SK-N-SH (cell line): ENCODE measurements at regions not wholly inside any gene's neighbourhood (a gene's known extent, or its start where the extent isn't known, plus 50 kb on each side); places are given as distances from the start of the nearest gene placed in this dataset.

Experiments
- CTCF ChIA-PET: fragments of 300-600, 350-600 bp; formaldehyde crosslinking; extraction: SDS; loops from one replicate; lab custom pipeline; 2021; lab: Yijun Ruan, JAX
- POLR2A ChIA-PET: fragments of 350-600 bp; sonication (Branson Sonifier 250); formaldehyde crosslinking; extraction: SDS; loops from one replicate; lab custom pipeline; 2020; ENCODE audit warnings: antibody characterized with exemption, inconsistent platforms; lab: Yijun Ruan, JAX
- DNase-seq: peaks from one replicate; pipeline ENCODE4 v3.0.0; 2012
- H2AFZ ChIP-seq: fragments of 200-600 bp; sonication (generic); 2 replicates; pipeline ENCODE4 v1.8.1; 2016; ENCODE audit warnings: antibody characterized with exemption, mild to moderate bottlenecking, low read depth
- H3F3A ChIP-seq: fragments of 200-600 bp; sonication (generic); replicated peaks from 2 replicates; pipeline ENCODE3; 2016; ENCODE audit warnings: antibody characterized with exemption, mild to moderate bottlenecking; ENCODE audit not compliant: insufficient read depth
- H3K27ac ChIP-seq, 2 experiments: fragments of 200-500 bp in 1 of 2; fragments of 200-600 bp in 1 of 2; sonication (Bioruptor generic) in 1 of 2; sonication (generic), shearing (Covaris generic) in 1 of 2; 2 replicates each; pipeline versions ENCODE4 v1.5.1 to v1.6.1; 2014 to 2016; ENCODE audit warnings: low read depth in 2 of 2, inconsistent platforms in 1 of 2, low read length in 1 of 2, mild to moderate bottlenecking in 1 of 2, mixed read lengths in 1 of 2
- H3K27me3 ChIP-seq: fragments of 200-600 bp; sonication (generic), shearing (Covaris generic); 2 replicates; pipeline ENCODE4 v1.6.1; 2016; ENCODE audit warnings: mixed run types; ENCODE audit not compliant: insufficient read depth
- H3K36me3 ChIP-seq, 2 experiments: fragments of 200-500 bp in 1 of 2; fragments of 200-600 bp in 1 of 2; sonication (Bioruptor generic) in 1 of 2; sonication (generic) in 1 of 2; replicated peaks in 1 of 2; 2 replicates each; pipeline versions ENCODE3 to v1.5.1; 2014 to 2016; ENCODE audit warnings: low read length in 1 of 2, mild to moderate bottlenecking in 1 of 2; ENCODE audit not compliant: insufficient read depth in 2 of 2, control insufficient read depth in 1 of 2
- H3K4me1 ChIP-seq, 2 experiments: fragments of 200-500 bp in 1 of 2; fragments of 200-600 bp in 1 of 2; sonication (Bioruptor generic) in 1 of 2; sonication (generic), shearing (Covaris generic) in 1 of 2; 2 replicates each; pipeline versions ENCODE4 v1.5.1 to v1.6.1; 2014 to 2016; ENCODE audit warnings: low read depth in 1 of 2, low read length in 1 of 2, mixed run types in 1 of 2; ENCODE audit not compliant: insufficient read depth in 2 of 2, control insufficient read depth in 1 of 2
- H3K4me2 ChIP-seq: fragments of 200-600 bp; sonication (generic), shearing (Covaris generic); 2 replicates; pipeline ENCODE4 v1.6.1; 2017; ENCODE audit warnings: mixed run types
- H3K4me3 ChIP-seq, 2 experiments: fragments of 200-500 bp in 1 of 2; fragments of 200-600 bp in 1 of 2; sonication (Bioruptor generic) in 1 of 2; sonication (generic), shearing (Covaris generic) in 1 of 2; 2 replicates each; pipeline versions ENCODE4 v1.5.1 to v1.8.1; 2014 to 2016; ENCODE audit warnings: low read depth in 2 of 2, inconsistent platforms in 1 of 2, low read length in 1 of 2, mild to moderate bottlenecking in 1 of 2, mixed read lengths in 1 of 2, moderate library complexity in 1 of 2
- H3K79me2 ChIP-seq: fragments of 200-600 bp; sonication (generic); 2 replicates; pipeline ENCODE4 v1.8.1; 2017; ENCODE audit warnings: mild to moderate bottlenecking; ENCODE audit not compliant: insufficient read depth
- H3K9ac ChIP-seq: fragments of 200-600 bp; sonication (generic); 2 replicates; pipeline ENCODE4 v1.6.1; 2017; ENCODE audit warnings: mixed run types
- H3K9me2 ChIP-seq: fragments of 200-600 bp; sonication (generic); 2 replicates; pipeline ENCODE4 v1.6.1; 2017; ENCODE audit warnings: mixed run types
- H3K9me3 ChIP-seq: fragments of 200-600 bp; sonication (generic); 2 replicates; pipeline ENCODE4 v1.6.1; 2017; ENCODE audit warnings: mixed run types, mild to moderate bottlenecking, moderate library complexity
- H4K20me1 ChIP-seq: fragments of 200-600 bp; sonication (generic); 2 replicates; pipeline ENCODE4 v1.6.1; 2017; ENCODE audit warnings: mild to moderate bottlenecking, mixed run types; ENCODE audit not compliant: insufficient read depth
- CHD2 ChIP-seq: fragments of 150-350 bp; IDR thresholded peaks from 2 replicates; pipeline ENCODE4 v1.6.1; 2018; ENCODE audit warnings: low read length; ENCODE audit not compliant: partially characterized antibody
- ELF1 ChIP-seq: IDR thresholded peaks from 2 replicates; pipeline ENCODE4 v1.4.0; 2012
- FOSL2 ChIP-seq: IDR thresholded peaks from 2 replicates; pipeline ENCODE4 v1.4.0; 2012; ENCODE audit warnings: low read depth, mild to moderate bottlenecking, moderate library complexity, borderline replicate concordance
- FOXJ3 ChIP-seq: sonication (generic); formaldehyde crosslinking; IDR thresholded peaks from 2 replicates; pipeline ENCODE4 v1.5.1; 2020; ENCODE audit warnings: mild to moderate bottlenecking, missing genetic modification reagents
- MEF2A ChIP-seq: IDR thresholded peaks from 2 replicates; pipeline ENCODE4 v1.4.0; 2012; ENCODE audit warnings: low read depth, borderline replicate concordance
- NFIC ChIP-seq: IDR thresholded peaks from 2 replicates; pipeline ENCODE4 v1.4.0; 2012; ENCODE audit warnings: borderline replicate concordance
- RAD21 ChIP-seq: IDR thresholded peaks from 2 replicates; pipeline ENCODE4 v1.6.1; 2012; ENCODE audit warnings: mild to moderate bottlenecking, low read length
- RFX5 ChIP-seq: IDR thresholded peaks from 2 replicates; pipeline ENCODE4 v1.6.1; 2012; ENCODE audit warnings: mild to moderate bottlenecking, improper control_type of control experiment, low read length
- RXRA ChIP-seq: IDR thresholded peaks from 2 replicates; pipeline ENCODE4 v1.4.0; 2012; ENCODE audit warnings: low read depth, mild to moderate bottlenecking, borderline replicate concordance
- TAF1 ChIP-seq: IDR thresholded peaks from 2 replicates; pipeline ENCODE4 v1.6.1; 2012; ENCODE audit warnings: low read depth, mild to moderate bottlenecking, low read length, moderate library complexity, borderline replicate concordance
- TCF12 ChIP-seq: IDR thresholded peaks from 2 replicates; pipeline ENCODE4 v1.4.0; 2012
- TEAD4 ChIP-seq: IDR thresholded peaks from 2 replicates; pipeline ENCODE4 v1.4.0; 2012; ENCODE audit warnings: mild to moderate bottlenecking, borderline replicate concordance; ENCODE audit not compliant: insufficient read depth
- YY1 ChIP-seq: IDR thresholded peaks from 2 replicates; pipeline ENCODE4 v1.4.0; 2012; ENCODE audit warnings: low read depth, mild to moderate bottlenecking
- WGBS: methylation state at CpG from one replicate; pipeline ENCODE4 v1.1.6; 2017; ENCODE audit warnings: low lambda C conversion rate; 5-methylcytosine and 5-hydroxymethylcytosine counted together
- TF ChIP-seq, protein P1 (sequence below): fragments of 150-350 bp; IDR thresholded peaks from 2 replicates; pipeline ENCODE4 v1.6.1; 2016; ENCODE audit warnings: mild to moderate bottlenecking, low read depth, low read length
- TF ChIP-seq, protein P2 (sequence below): IDR thresholded peaks from 2 replicates; pipeline ENCODE4; 2012
- TF ChIP-seq, protein P3 (sequence below): fragments of 150-350 bp; IDR thresholded peaks from 2 replicates; pipeline ENCODE4 v1.6.1; 2017; ENCODE audit warnings: antibody characterized with exemption, low read length, low read depth, borderline replicate concordance

DNA sequence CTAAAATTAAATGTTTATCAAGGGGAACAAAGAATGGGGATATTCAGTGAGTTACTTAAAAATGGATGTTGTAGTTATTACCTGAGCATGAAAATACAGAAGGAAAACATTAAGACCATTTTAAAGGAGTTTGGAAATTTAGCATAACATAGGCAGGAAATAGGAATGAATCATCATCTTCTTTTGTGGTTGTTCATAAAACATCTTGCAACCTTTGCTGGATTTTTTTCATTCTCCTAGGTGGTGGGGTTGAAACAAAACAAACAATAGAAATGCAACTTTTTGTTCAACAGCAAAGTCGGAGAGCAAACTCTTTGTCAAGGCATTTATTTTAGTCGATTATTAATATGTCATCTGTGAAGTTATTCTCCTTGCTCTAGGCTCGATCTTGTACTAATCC lies 275.1 kb downstream of the IPO8 start:
- no peak overlapping the region for H3K4me3 ChIP-seq
- ChIA-PET POLR2A (no interaction called here), CTCF (no interaction called here)
- H3K4me2 ChIP-seq: no peak overlapping the region
- H3K79me2 ChIP-seq: no peaks in the 10 kb centered on the region
- no peak overlapping the region for H3K27ac ChIP-seq
- no peak overlapping the region for H3K9ac ChIP-seq
- H3K4me1 ChIP-seq: no peaks in the 10 kb centered on the region
- H3K27me3 ChIP-seq: no peaks in the 10 kb centered on the region
- H2AFZ ChIP-seq: no peak overlapping the region
- no peaks in the 10 kb centered on the region for H3F3A ChIP-seq
- TF ChIP-seq YY1: no peak
- no peak for TF ChIP-seq TCF12
- TF ChIP-seq, protein P1, sequence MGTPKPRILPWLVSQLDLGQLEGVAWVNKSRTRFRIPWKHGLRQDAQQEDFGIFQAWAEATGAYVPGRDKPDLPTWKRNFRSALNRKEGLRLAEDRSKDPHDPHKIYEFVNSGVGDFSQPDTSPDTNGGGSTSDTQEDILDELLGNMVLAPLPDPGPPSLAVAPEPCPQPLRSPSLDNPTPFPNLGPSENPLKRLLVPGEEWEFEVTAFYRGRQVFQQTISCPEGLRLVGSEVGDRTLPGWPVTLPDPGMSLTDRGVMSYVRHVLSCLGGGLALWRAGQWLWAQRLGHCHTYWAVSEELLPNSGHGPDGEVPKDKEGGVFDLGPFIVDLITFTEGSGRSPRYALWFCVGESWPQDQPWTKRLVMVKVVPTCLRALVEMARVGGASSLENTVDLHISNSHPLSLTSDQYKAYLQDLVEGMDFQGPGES: no peak
- TF ChIP-seq NFIC: no peak
- TF ChIP-seq ELF1: no peak
- TF ChIP-seq MEF2A: no peak
- TF ChIP-seq TEAD4: no peak
- WGBS: 32% methylated on average over 3 of the region's 3 CpGs
- H3K9me2 ChIP-seq: no peaks in the 10 kb centered on the region
- H3K9me3 ChIP-seq: no peaks in the 10 kb centered on the region
- no peak for DNase-seq
- no peaks in the 10 kb centered on the region for H4K20me1 ChIP-seq
- H3K36me3 ChIP-seq: no peaks in the 10 kb centered on the region

DNA sequence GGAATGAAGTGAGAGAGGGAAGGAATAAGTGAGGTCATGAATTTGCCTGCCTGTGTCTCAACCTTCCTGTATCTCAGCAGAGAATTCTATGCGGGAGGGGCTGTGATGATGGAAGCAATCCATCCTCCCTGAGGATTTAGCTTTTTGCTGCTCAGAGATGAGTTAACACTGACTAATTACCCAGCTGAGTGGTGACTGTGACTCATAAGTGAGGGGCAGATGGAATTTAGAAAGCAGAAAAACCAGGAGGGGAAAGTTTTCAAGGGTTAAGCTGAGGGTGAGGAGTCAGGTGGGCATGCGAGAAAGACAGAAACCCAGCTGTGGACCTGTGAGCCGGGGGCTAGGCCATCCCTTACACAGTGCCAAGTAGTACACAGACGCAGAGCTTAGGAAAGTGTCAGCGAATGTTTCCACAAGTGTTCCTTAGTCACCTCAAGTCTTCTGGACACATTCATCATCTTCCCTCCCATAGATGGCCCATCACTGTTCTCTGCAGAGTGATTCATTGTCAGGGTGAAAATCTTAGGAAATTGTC lies 277.9 kb downstream of the IPO8 start:
- no peak overlapping the region; a peak in 1 of 4 replicates for H3K27ac ChIP-seq
- POLR2A ChIA-PET: no interaction called here
- H3K36me3 ChIP-seq: no peaks in the 10 kb centered on the region
- H3K4me1 ChIP-seq: no peaks in the 10 kb centered on the region
- H3F3A ChIP-seq: no peaks in the 10 kb centered on the region
- no peaks in the 10 kb centered on the region for H3K79me2 ChIP-seq
- no peaks in the 10 kb centered on the region for H4K20me1 ChIP-seq
- DNase-seq: no peak
- TF ChIP-seq ELF1 (no peak), RFX5 (no peak), TAF1 (no peak), FOXJ3 (CRISPR knock-in tag) (no peak), FOSL2 (peak; percentile 19; the same call in 1 of the 2 replicates), RAD21 (no peak), RXRA (no peak), CHD2 (no peak)
- TF ChIP-seq, protein P2, sequence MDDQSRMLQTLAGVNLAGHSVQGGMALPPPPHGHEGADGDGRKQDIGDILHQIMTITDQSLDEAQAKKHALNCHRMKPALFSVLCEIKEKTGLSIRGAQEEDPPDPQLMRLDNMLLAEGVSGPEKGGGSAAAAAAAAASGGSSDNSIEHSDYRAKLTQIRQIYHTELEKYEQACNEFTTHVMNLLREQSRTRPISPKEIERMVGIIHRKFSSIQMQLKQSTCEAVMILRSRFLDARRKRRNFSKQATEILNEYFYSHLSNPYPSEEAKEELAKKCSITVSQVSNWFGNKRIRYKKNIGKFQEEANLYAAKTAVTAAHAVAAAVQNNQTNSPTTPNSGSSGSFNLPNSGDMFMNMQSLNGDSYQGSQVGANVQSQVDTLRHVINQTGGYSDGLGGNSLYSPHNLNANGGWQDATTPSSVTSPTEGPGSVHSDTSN: 0 out of 2 replicates have a peak, but pooled peaks have one; percentile 10
- TF ChIP-seq, protein P3, sequence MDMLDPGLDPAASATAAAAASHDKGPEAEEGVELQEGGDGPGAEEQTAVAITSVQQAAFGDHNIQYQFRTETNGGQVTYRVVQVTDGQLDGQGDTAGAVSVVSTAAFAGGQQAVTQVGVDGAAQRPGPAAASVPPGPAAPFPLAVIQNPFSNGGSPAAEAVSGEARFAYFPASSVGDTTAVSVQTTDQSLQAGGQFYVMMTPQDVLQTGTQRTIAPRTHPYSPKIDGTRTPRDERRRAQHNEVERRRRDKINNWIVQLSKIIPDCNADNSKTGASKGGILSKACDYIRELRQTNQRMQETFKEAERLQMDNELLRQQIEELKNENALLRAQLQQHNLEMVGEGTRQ: no peak
- no peaks in the 10 kb centered on the region for H3K27me3 ChIP-seq
- CTCF ChIA-PET: interaction anchor here (1.6 kb wide), 1 partner anchor 23 kb away, joined by 6 read pairs; no protein-coding TSS in a partner anchor
- 34% methylated on average over 5 of the region's 5 CpGs for WGBS
- H3K9me3 ChIP-seq: no peaks in the 10 kb centered on the region
- no peak overlapping the region; the same call in 1 of the 2 replicates for H3K4me2 ChIP-seq
- H3K9ac ChIP-seq: no peak overlapping the region
- H3K4me3 ChIP-seq: no peak overlapping the region
- H3K9me2 ChIP-seq: no peaks in the 10 kb centered on the region
- no peak overlapping the region for H2AFZ ChIP-seq
